GM20000 (cell line): ENCODE measurements at regions not wholly inside any gene's neighbourhood (a gene's known extent, or its start where the extent isn't known, plus 50 kb on each side); places are given as distances from the start of the nearest gene placed in this dataset.

Experiments used
- DNase-seq: peaks from one replicate; pipeline ENCODE4 v3.0.0; 2012; ENCODE audit warnings: low spot score
- TF ChIP-seq, protein P1 (sequence below): IDR thresholded peaks from 2 replicates; pipeline ENCODE4 v1.5.1; 2012; ENCODE audit warnings: mild to moderate bottlenecking, control low read depth; ENCODE audit errors: extremely low read depth, missing control alignments

DNA sequence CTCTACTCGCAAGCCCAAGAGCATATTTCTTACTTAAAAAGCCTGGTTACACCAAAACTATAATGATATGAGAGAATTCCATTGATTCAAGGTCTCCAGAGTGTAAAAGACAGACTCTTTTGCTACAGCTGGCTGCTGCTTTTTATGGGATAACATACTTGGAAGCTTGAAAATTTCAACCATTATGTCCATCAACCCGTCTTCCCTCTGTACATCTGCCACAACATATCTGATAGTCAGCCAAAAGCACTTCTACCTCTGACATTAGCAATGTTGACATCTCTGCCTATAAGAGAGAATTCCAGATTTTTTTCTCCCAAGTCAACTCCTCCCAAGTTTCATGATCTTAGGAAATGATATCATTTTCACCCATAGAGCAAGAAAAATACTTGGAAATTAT is 54.4 kb upstream of the IQCM start:
- TF ChIP-seq, protein P1, sequence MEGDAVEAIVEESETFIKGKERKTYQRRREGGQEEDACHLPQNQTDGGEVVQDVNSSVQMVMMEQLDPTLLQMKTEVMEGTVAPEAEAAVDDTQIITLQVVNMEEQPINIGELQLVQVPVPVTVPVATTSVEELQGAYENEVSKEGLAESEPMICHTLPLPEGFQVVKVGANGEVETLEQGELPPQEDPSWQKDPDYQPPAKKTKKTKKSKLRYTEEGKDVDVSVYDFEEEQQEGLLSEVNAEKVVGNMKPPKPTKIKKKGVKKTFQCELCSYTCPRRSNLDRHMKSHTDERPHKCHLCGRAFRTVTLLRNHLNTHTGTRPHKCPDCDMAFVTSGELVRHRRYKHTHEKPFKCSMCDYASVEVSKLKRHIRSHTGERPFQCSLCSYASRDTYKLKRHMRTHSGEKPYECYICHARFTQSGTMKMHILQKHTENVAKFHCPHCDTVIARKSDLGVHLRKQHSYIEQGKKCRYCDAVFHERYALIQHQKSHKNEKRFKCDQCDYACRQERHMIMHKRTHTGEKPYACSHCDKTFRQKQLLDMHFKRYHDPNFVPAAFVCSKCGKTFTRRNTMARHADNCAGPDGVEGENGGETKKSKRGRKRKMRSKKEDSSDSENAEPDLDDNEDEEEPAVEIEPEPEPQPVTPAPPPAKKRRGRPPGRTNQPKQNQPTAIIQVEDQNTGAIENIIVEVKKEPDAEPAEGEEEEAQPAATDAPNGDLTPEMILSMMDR, result no peak
- DNase-seq, result no peak

DNA sequence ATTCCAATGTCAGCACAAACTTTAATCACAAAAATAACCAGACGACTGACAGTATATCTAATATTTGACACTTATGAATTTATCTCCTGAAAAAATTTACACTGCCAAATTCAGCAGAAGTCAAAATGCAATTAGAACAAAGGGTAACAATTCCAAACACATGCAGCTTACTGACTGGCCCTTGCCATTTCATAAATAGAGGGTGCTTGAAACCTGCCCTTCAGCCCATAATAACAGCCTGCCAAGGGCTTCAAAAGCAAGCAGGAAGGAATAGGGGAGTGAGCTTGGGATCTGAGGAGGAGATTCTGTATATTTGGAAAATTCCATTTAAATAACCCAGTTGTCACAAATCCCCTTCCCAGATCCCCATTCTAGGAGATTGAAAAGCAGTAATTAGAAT is 66.1 kb upstream of the IQCM start:
- TF ChIP-seq, protein P1, result no peak
- DNase-seq, result no peak

DNA sequence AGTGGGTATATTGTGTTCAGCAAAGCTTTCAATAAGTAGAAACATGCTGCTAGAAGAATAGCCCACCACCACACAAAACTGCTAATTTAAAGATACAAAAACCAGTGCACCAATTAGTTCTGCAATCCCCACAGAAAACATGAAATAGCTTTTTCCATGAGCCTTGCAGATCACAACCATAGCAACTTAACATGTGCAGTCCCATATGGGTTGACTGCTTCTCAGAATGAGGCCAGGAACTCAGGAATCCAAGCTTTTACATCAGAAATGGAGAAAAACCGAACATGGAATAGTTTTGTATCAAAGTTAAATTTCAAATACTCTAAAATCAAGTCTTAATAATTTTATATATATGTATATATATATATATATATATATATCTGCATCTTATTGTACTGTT is 66.6 kb upstream of the IQCM start:
- TF ChIP-seq, protein P1, result no peak
- DNase-seq, result no peak

DNA sequence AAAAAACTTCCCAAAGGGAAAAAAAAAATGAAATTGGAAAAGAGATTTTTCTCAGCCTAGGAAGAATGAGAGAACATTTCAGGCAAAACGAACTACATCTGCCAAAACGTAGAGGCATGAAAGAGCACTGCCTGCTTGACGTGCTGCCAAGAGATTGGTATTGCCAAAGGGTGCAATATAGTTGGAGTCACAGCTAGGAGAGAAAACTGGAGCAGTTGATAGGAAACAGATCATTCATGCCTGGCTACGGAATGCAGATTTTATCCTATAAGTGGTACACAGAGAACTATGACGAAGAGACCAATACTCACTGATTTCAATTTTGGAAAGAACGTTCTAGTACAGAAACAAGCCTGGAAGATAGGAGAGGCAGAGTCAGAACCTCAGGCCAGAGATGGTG is 68.4 kb upstream of the IQCM start:
- TF ChIP-seq, protein P1, result no peak
- no peak for DNase-seq

DNA sequence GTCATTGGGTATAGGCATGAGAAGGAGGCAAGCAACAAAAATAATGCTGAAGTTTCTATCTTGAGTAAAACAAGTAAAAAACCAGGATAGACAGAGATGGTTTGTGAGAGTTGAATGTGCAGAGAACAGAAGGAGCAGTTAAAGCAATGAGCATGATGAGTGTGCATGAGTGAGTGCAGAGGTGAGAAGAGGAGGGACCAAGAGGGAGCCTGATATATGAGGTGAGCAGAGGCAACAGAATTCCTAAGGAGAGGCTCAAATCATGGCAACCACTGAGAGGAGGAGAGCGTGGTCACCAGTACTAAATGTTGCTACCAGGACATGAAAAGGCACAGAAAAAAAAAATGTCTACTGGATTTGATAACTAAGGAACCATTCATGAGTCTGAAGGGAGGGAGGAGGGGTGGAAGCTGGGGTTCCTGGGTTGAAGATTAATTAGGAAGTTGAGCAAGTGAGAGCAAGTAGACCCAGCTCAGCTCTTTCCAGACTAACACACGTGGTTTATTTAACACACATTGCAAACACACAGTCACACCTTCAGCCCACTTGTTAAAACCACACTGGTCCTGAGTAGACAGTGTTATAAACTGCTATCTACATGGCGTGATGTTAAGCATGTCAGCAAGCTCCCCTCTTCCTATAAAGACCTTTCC is 69.0 kb upstream of the IQCM start:
- TF ChIP-seq, protein P1, result no peak
- no peak for DNase-seq

DNA sequence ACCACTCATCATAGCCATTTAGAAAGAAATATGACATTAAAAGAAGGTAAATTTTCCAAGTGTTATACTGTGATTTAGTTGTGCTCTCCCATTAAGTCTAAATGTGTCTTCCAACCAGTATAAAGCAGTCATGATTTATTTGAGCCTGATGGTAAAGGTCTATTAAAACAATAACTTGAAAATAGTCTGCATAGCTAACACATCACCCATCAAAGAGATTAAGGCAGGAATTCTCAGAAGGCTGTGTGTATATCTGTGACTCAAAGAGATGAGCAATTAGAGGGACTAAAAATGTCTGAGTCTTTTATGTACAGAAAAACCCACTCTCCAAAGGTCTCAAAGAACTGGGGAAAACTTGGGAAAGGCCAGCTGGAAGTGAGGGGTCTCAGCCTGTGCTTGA is 70.3 kb upstream of the IQCM start:
- no peak for DNase-seq
- TF ChIP-seq, protein P1, result no peak

DNA sequence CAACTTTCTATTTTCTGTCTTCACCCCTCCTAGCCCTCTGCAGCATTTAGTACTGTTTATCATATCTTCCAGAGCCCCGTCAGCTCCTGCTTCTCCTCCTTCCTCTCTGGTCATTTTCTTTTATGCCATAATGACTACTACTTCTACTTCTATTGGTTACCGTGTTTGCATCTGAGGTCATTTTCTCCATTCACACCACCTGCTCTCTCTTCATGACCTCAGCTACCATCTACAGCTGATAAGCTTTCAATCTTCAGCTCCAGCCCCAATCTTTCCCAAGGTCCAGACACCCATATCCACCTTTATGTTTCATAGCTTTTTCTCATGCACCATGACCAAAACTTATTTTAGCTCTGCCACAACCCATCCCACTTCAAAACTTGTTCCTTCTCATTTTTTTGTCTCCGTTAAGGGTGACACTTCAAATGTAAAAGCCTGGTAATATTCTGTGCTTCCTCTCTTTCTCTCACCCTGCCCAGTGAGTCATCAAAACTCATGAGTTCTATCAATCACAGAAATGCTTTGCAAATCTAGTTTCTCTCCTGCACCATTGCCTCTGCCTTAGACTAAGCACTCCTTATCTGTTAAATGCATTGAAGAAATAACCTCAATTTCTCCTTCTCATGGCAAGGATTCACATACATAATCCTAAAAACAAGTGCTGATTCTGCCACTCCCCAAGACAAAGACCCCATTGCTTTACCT is 71.3 kb upstream of the IQCM start:
- TF ChIP-seq, protein P1, result no peak
- no peak for DNase-seq
